K562 (cell line): ENCODE measurements at regions not wholly inside any gene's neighbourhood (a gene's known extent, or its start where the extent isn't known, plus 50 kb on each side); places are given as distances from the start of the nearest gene placed in this dataset.

ENCODE experiments used
- ATAC-seq: fragments of 200-7000 bp; cut with Tn5 transposase; 3 replicates; pipeline ENCODE4 v1.9.1; 2020; ENCODE audit warnings: moderate library complexity
- BruUV-seq: library from RNA; stranded (reverse); fragments of 400-500 nt; replicated peaks from 2 replicates; lab custom pipeline; 2021; lab: Mats Ljungman, UMichigan
- CTCF ChIA-PET: fragments of 300-600 bp; formaldehyde crosslinking; extraction: SDS; loops from one replicate; lab custom pipeline; 2021; ENCODE audit warnings: low intra/inter-chr PET ratio; lab: Yijun Ruan, JAX
- POLR2A ChIA-PET: fragments of 300-600, 350-650 bp; sonication (Branson Sonifier 250); formaldehyde crosslinking; extraction: SDS; loops from one replicate; lab custom pipeline; 2021; ENCODE audit warnings: antibody characterized with exemption, inconsistent platforms; lab: Yijun Ruan, JAX
- DNase-seq, 4 experiments: peaks; one replicate each; pipeline versions ENCODE4 v3.0.0 to v3.0.0-alpha.2; 2011 to 2018; ENCODE audit warnings: low spot score in 3 of 4, mixed read lengths in 3 of 4; ENCODE audit errors: extremely low read depth in 1 of 4
- FAIRE-seq: peaks from 2 replicates; lab custom pipeline; 2011; peaks lifted over from hg19 to GRCh38; lab: Jason Lieb, UNC
- H2AFZ ChIP-seq: 2 replicates; pipeline ENCODE4 v1.6.0; 2011; ENCODE audit warnings: low read depth, low read length, control low read depth, inconsistent platforms
- H3K27ac ChIP-seq: fragments of 200-600 bp; 3 replicates; pipeline ENCODE4 v1.8.0; 2011; ENCODE audit warnings: low read depth, mild to moderate bottlenecking, control low read depth, inconsistent platforms, low read length, moderate library complexity, mixed read lengths; ENCODE audit errors: extremely low read depth
- H3K27me3 ChIP-seq, 2 experiments: fragments of 300-600 bp in 1 of 2; 2 replicates in 1 of 2; 3 replicates in 1 of 2; pipeline versions ENCODE4 v1.6.0 to v1.8.0; 2011; ENCODE audit warnings: inconsistent platforms in 2 of 2, low read length in 2 of 2, mild to moderate bottlenecking in 1 of 2, mixed read lengths in 1 of 2, moderate library complexity in 1 of 2; ENCODE audit not compliant: control insufficient read depth in 2 of 2, insufficient read depth in 2 of 2
- H3K36me3 ChIP-seq: fragments of 300-600 bp; 3 replicates; pipeline ENCODE4 v1.8.0; 2011; ENCODE audit warnings: mild to moderate bottlenecking, low read length, inconsistent platforms; ENCODE audit not compliant: control insufficient read depth, insufficient read depth
- H3K4me1 ChIP-seq, 2 experiments: fragments of 200-600 bp in 1 of 2; replicated peaks in 1 of 2; 2 replicates in 1 of 2; 3 replicates in 1 of 2; pipeline versions ENCODE4 v1.5.1 to v1.8.0; 2011; ENCODE audit warnings: inconsistent platforms in 2 of 2, low read length in 2 of 2, mild to moderate bottlenecking in 1 of 2, mixed read lengths in 1 of 2, moderate library complexity in 1 of 2; ENCODE audit not compliant: control insufficient read depth in 2 of 2, insufficient read depth in 2 of 2
- H3K4me2 ChIP-seq: 2 replicates; pipeline ENCODE4 v1.6.1; 2011; ENCODE audit warnings: low read length, control low read depth, inconsistent platforms, mixed read lengths; ENCODE audit not compliant: insufficient read depth
- H3K4me3 ChIP-seq: fragments of 200-600 bp; sonication (generic), shearing (Covaris generic); 2 replicates; pipeline ENCODE4 v1.5.1; 2016; ENCODE audit warnings: control low read depth, inconsistent platforms
- H3K79me2 ChIP-seq: fragments of 200-600 bp; 3 replicates; pipeline ENCODE4 v1.8.0; 2011; ENCODE audit warnings: low read length, inconsistent platforms; ENCODE audit not compliant: control insufficient read depth, insufficient read depth
- H3K9ac ChIP-seq, 2 experiments: 2 replicates each; pipeline versions ENCODE4 v1.6.0 to v1.6.1; 2011; ENCODE audit warnings: low read depth in 2 of 2, low read length in 2 of 2, control low read depth in 1 of 2, inconsistent platforms in 1 of 2, mild to moderate bottlenecking in 1 of 2, mixed read lengths in 1 of 2; ENCODE audit not compliant: insufficient read depth in 1 of 2
- H3K9me1 ChIP-seq: one replicate; pipeline ENCODE4 v1.6.0; 2011; ENCODE audit warnings: inconsistent platforms, mild to moderate bottlenecking, low read length, moderate library complexity; ENCODE audit not compliant: control insufficient read depth, insufficient read depth
- H3K9me3 ChIP-seq: replicated peaks from 2 replicates; pipeline ENCODE4 v1.5.1; 2011; ENCODE audit warnings: low read depth, low read length, inconsistent platforms; ENCODE audit not compliant: control insufficient read depth, insufficient read depth
- H4K20me1 ChIP-seq: replicated peaks from 2 replicates; pipeline ENCODE4 v1.6.1; 2011; ENCODE audit warnings: low read length, inconsistent platforms, mixed read lengths; ENCODE audit not compliant: control insufficient read depth, insufficient read depth
- ARID1B ChIP-seq: fragments of 450-650 bp; IDR thresholded peaks from 2 replicates; pipeline ENCODE4 v1.6.1; 2016; ENCODE audit warnings: antibody characterized with exemption, mild to moderate bottlenecking, inconsistent platforms
- ARID2 ChIP-seq: fragments of 450-650 bp; IDR thresholded peaks from 2 replicates; pipeline ENCODE4 v1.6.1; 2017; ENCODE audit warnings: antibody characterized with exemption, mild to moderate bottlenecking
- DIDO1 ChIP-seq: fragments of 450-650 bp; IDR thresholded peaks from 2 replicates; pipeline ENCODE4 v1.6.1; 2016; ENCODE audit warnings: low read depth, missing biosample characterization, missing genetic modification characterization
- DPF2 ChIP-seq: fragments of 450-650 bp; IDR thresholded peaks from 2 replicates; pipeline ENCODE4 v1.6.1; 2016
- FOSL1 ChIP-seq: fragments of 200-800 bp; sonication (Bioruptor generic); conservative IDR thresholded peaks from 2 replicates; pipeline ENCODE4 v1.6.1; 2016; ENCODE audit warnings: missing genetic modification characterization, missing compliant biosample characterization
- FOXK1 ChIP-seq: sonication (generic); formaldehyde crosslinking; IDR thresholded peaks from 2 replicates; pipeline ENCODE4 v1.8.0; 2022; ENCODE audit warnings: missing genetic modification reagents, mild to moderate bottlenecking, borderline replicate concordance
- HDAC1 ChIP-seq, 2 experiments: fragments of 450-650 bp; IDR thresholded peaks; 2 replicates each; pipeline ENCODE4 v1.6.1; 2016 to 2017; ENCODE audit warnings: inconsistent platforms in 1 of 2, mild to moderate bottlenecking in 1 of 2, moderate library complexity in 1 of 2
- HDAC6 ChIP-seq: IDR thresholded peaks from 2 replicates; pipeline ENCODE4 v1.6.1; 2012; ENCODE audit warnings: low read depth, mild to moderate bottlenecking, control low read depth, inconsistent platforms, low read length, moderate library complexity
- ID3 ChIP-seq, 2 experiments: fragments of 250-450 bp in 1 of 2; fragments of 450-650 bp in 1 of 2; sonication (Bioruptor Pico) in 1 of 2; IDR thresholded peaks; 2 replicates each; pipeline versions ENCODE4 v1.6.1 to v1.8.0; 2016 to 2021; ENCODE audit warnings: mild to moderate bottlenecking in 2 of 2, moderate library complexity in 2 of 2, missing compliant biosample characterization in 1 of 2, missing genetic modification characterization in 1 of 2
- KDM4B ChIP-seq, 2 experiments: fragments of 450-650 bp in 1 of 2; sonication (generic) in 1 of 2; IDR thresholded peaks; 2 replicates each; pipeline ENCODE4 v1.6.1; 2016 to 2017; ENCODE audit warnings: borderline replicate concordance in 2 of 2, antibody characterized with exemption in 1 of 2, low read depth in 1 of 2, mild to moderate bottlenecking in 1 of 2
- MECOM ChIP-seq: fragments of 250-450 bp; sonication (Bioruptor Pico); IDR thresholded peaks from 2 replicates; pipeline ENCODE4 v1.8.0; 2022; ENCODE audit warnings: inconsistent platforms
- MYBL2 ChIP-seq, 2 experiments: fragments of 450-650 bp in 1 of 2; sonication (generic) in 1 of 2; formaldehyde crosslinking in 1 of 2; IDR thresholded peaks; 2 replicates each; pipeline versions ENCODE4 v1.6.1 to v1.8.1; 2017 to 2022; ENCODE audit warnings: borderline replicate concordance in 1 of 2, inconsistent platforms in 1 of 2, low read depth in 1 of 2, mild to moderate bottlenecking in 1 of 2, missing genetic modification reagents in 1 of 2, moderate library complexity in 1 of 2
- NFE2 ChIP-seq: IDR thresholded peaks from 2 replicates; pipeline ENCODE4 v1.6.1; 2014; ENCODE audit warnings: antibody characterized with exemption, low read depth
- OTX1 ChIP-seq: fragments of 450-650 bp; formaldehyde crosslinking; IDR thresholded peaks from 2 replicates; pipeline ENCODE4 v1.4.0; 2022; ENCODE audit warnings: mild to moderate bottlenecking
- ZNF197 ChIP-seq: fragments of 200-800 bp; sonication (Bioruptor generic); IDR thresholded peaks from 2 replicates; pipeline ENCODE4 v1.6.1; 2016; ENCODE audit warnings: low read depth, missing genetic modification characterization, missing compliant biosample characterization
- ZNF75A ChIP-seq: fragments of 450-650 bp; formaldehyde crosslinking; IDR thresholded peaks from 2 replicates; pipeline ENCODE4 v1.4.0; 2020; ENCODE audit warnings: mild to moderate bottlenecking
- ZNF77 ChIP-seq: fragments of 250-450 bp; sonication (Bioruptor Pico); IDR thresholded peaks from 2 replicates; pipeline ENCODE4 v1.5.0; 2020
- WGBS: fragments of 100-300 bp; shearing (Covaris generic); methylation state at CpG from one replicate; pipeline ENCODE4 v1.1.6; 2016; ENCODE audit warnings: low coverage, mixed read lengths; ENCODE audit not compliant: insufficient coverage; ENCODE audit errors: missing lambda C conversion rate; 5-methylcytosine and 5-hydroxymethylcytosine counted together
- in situ Hi-C: fragments of 300-500 bp; cut with MboI; formaldehyde crosslinking; loops from 4 replicates; pipeline ENCODE4 v1.15.0; 2018; ENCODE audit warnings: inconsistent platforms, mixed read lengths
- intact Hi-C: fragments of 100-400 bp; cut with micrococcal nuclease; formaldehyde crosslinking; loops from 2 replicates; pipeline ENCODE4 v1.14.2; 2022
- TF ChIP-seq, protein P1 (sequence below): fragments of 450-650 bp; IDR thresholded peaks from 2 replicates; pipeline ENCODE4 v1.6.1; 2017; ENCODE audit warnings: antibody characterized with exemption

DNA sequence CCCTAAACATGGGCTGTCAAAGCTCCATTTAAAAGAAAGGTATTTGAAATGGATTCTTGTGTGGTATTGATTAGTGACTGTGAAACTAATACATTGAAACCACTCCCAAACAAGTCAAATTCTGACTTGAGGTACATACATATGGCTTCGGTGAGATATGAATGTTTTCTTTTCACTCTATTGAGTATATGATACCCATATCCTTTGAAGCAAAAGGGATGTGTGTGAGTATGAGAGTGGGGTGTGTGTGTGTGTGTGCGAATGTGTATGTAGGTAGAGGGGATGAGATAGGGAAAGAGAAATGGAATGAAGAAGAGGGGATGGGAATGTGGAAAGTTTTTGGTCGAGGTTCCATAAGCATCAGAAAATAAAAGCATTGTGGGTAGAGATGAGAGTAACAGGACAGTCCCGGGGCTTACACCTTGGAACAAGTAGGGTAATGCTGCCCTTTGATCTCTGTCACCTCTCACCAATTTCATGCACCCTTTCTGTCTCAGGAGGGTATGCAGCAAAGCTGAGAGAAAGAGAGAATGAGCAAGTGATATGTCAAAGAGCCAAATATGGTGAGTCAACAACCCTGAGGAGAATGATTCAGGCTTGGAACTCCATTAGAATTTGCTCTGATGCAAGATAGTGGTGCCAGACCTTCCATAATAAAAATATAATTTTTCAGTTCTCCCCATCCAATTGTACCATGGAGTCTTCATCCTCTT lies 64.0 kb upstream of the ZEB2 start (continued):
- TF ChIP-seq ZNF77 (CRISPR knock-in tag), result no peak
- TF ChIP-seq FOSL1, result peak; percentile 79
- TF ChIP-seq ARID1B, result 0 out of 2 replicates have a peak, but pooled peaks have one; percentile 24
- 0 out of 2 replicates have a peak, but pooled peaks have one; percentile 16 for TF ChIP-seq OTX1 (CRISPR knock-in tag)
- 0 out of 2 replicates have a peak, but pooled peaks have one; percentile 29 for TF ChIP-seq ARID2
- TF ChIP-seq FOXK1 (CRISPR knock-in tag), result no peak
- TF ChIP-seq DPF2, result peak; percentile 51
- TF ChIP-seq, protein P1, sequence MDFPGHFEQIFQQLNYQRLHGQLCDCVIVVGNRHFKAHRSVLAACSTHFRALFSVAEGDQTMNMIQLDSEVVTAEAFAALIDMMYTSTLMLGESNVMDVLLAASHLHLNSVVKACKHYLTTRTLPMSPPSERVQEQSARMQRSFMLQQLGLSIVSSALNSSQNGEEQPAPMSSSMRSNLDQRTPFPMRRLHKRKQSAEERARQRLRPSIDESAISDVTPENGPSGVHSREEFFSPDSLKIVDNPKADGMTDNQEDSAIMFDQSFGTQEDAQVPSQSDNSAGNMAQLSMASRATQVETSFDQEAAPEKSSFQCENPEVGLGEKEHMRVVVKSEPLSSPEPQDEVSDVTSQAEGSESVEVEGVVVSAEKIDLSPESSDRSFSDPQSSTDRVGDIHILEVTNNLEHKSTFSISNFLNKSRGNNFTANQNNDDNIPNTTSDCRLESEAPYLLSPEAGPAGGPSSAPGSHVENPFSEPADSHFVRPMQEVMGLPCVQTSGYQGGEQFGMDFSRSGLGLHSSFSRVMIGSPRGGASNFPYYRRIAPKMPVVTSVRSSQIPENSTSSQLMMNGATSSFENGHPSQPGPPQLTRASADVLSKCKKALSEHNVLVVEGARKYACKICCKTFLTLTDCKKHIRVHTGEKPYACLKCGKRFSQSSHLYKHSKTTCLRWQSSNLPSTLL, result 0 out of 2 replicates have a peak, but pooled peaks have one; percentile 31
- TF ChIP-seq NFE2, result 0 out of 2 replicates have a peak, but pooled peaks have one; percentile 19

- intact Hi-C loops, result loop anchor here (2.0 to 10.0 kb wide), 8 partner anchors 79 to 1171 kb away; a partner anchor contains a TSS
- Histone ChIP-seq H3K9ac (peak overlapping the region; percentile 8 to 90; a peak in 3 of 4 replicates), H3K4me2 (peak overlapping the region; percentile 81), H3K79me2 (no peaks in the 10 kb centered on the region; the same call in 2 of the 3 replicates), H3K27ac (peak overlapping the region; percentile 100), H4K20me1 (no peaks in the 10 kb centered on the region), H3K4me1 (peaks cover 4 to 53% of the 10 kb centered on the region in 2 experiments), H3K4me3 (peak overlapping the region; percentile 21; the same call in 1 of the 2 replicates), H2AFZ (peak overlapping the region; percentile 87), H3K9me1 (peaks cover 3% of the 10 kb centered on the region), H3K9me3 (peaks cover 4% of the 10 kb centered on the region; the same call in 1 of the 2 replicates), H3K27me3 (no peaks in the 10 kb centered on the region), H3K36me3 (peaks cover 9% of the 10 kb centered on the region; the same call in 2 of the 3 replicates)
- FAIRE-seq, result no peak
- peak; percentile 18 for ATAC-seq
- ChIA-PET POLR2A (interaction anchor here (0.5 to 3.0 kb wide), 17 partner anchors 9 to 1768 kb away, joined by 3 to 25 read pairs (median 4); no protein-coding TSS in a partner anchor), CTCF (no interaction called here)
- WGBS, result 7% methylated on average over 6 of the region's 6 CpGs
- in situ Hi-C loops, result loop anchor here (5.0 kb wide), 1 partner anchor 61 kb away; the partner anchor contains the start of gene ZEB2
- BruUV-seq, result TSS peak; percentile 94
- no peak for DNase-seq
- 0 out of 2 replicates have a peak, but pooled peaks have one; percentile 15 for TF ChIP-seq ZNF197 (CRISPR knock-in tag)
- TF ChIP-seq ID3 (CRISPR knock-in tag; IDR thresholded peaks at IDR 0.05), result no peak
- TF ChIP-seq ID3 (tag; IDR thresholded peaks at IDR 0.05), result 0 out of 2 replicates have a peak, but pooled peaks have one; percentile 2
- no peak for TF ChIP-seq ZNF75A (CRISPR knock-in tag)
- no peak for TF ChIP-seq HDAC6
- TF ChIP-seq MECOM, result 0 out of 2 replicates have a peak, but pooled peaks have one; percentile 32
- no peak for TF ChIP-seq HDAC1 (IDR thresholded peaks at IDR 0.05)
- TF ChIP-seq MYBL2 (IDR thresholded peaks at IDR 0.05; ENCODE audit: low read depth), result no peak
- TF ChIP-seq MYBL2 (CRISPR knock-in tag; IDR thresholded peaks at IDR 0.05; ENCODE audit: borderline replicate concordance), result no peak
- 0 out of 2 replicates have a peak, but pooled peaks have one; percentile 39 for TF ChIP-seq DIDO1 (tag)
- 0 out of 4 replicates have a peak, but pooled peaks of 1 of the 2 experiments have one; percentile 16 for TF ChIP-seq KDM4B (IDR thresholded peaks at IDR 0.05; ENCODE audit: borderline replicate concordance in 2 of 2, low read depth in 1 of 2)
These were observed 63.4 kb upstream of the ZEB2 start for GRCh38 chr2:144583381-144583729.
